A673 (cell line): ENCODE measurements at regions not wholly inside any gene's neighbourhood (a gene's known extent, or its start where the extent isn't known, plus 50 kb on each side); places are given as distances from the start of the nearest gene placed in this dataset.

Experiments used
- BruUV-seq: library from RNA; stranded (reverse); fragments of 400-500 nt; replicated peaks from 2 replicates; lab custom pipeline; 2021; lab: Mats Ljungman, UMichigan
- CTCF ChIA-PET: fragments of 300-600 bp; sonication (Branson Sonifier 250); formaldehyde crosslinking; loops from one replicate; lab custom pipeline; 2022; ENCODE audit warnings: antibody characterized with exemption; lab: Charles Lee
- POLR2A ChIA-PET: fragments of 300-600 bp; sonication (Branson Sonifier 250); formaldehyde crosslinking; loops from one replicate; lab custom pipeline; 2022; ENCODE audit warnings: antibody characterized with exemption; ENCODE audit not compliant: low non-redundant PET; lab: Charles Lee
- DNase-seq: peaks from one replicate; pipeline ENCODE4 v3.0.0-alpha.2; 2015; ENCODE audit warnings: low spot score
- H3K27ac ChIP-seq: fragments of 200-600 bp; sonication (generic); 2 replicates; pipeline ENCODE4 v1.5.1; 2016; ENCODE audit warnings: mixed run types, low read depth, mild to moderate bottlenecking, mixed read lengths, antibody characterized with exemption, low read length; ENCODE audit not compliant: poor library complexity, severe bottlenecking
- H3K27me3 ChIP-seq: fragments of 200-600 bp; sonication (generic); replicated peaks from 2 replicates; pipeline ENCODE4 v1.6.1; 2017; ENCODE audit warnings: mixed run types, low read depth, mild to moderate bottlenecking, mixed read lengths, antibody characterized with exemption, low read length; ENCODE audit not compliant: insufficient read depth, poor library complexity
- H3K36me3 ChIP-seq: fragments of 200-600 bp; sonication (generic); 2 replicates; pipeline ENCODE4 v1.6.1; 2016; ENCODE audit warnings: mixed run types, mild to moderate bottlenecking, mixed read lengths, antibody characterized with exemption, low read length; ENCODE audit not compliant: insufficient read depth, poor library complexity, severe bottlenecking
- H3K4me1 ChIP-seq: fragments of 200-600 bp; sonication (generic); 2 replicates; pipeline ENCODE4 v1.6.1; 2017; ENCODE audit warnings: mixed run types, mild to moderate bottlenecking, mixed read lengths, antibody characterized with exemption, low read length; ENCODE audit not compliant: insufficient read depth, poor library complexity, severe bottlenecking
- H3K4me3 ChIP-seq: fragments of 200-600 bp; sonication (generic); 2 replicates; pipeline ENCODE4 v1.5.1; 2016; ENCODE audit warnings: low read depth, mixed run types, mild to moderate bottlenecking, mixed read lengths, low read length; ENCODE audit not compliant: poor library complexity, severe bottlenecking
- H3K9me3 ChIP-seq: fragments of 200-600 bp; sonication (generic); 2 replicates; pipeline ENCODE4 v1.6.1; 2016; ENCODE audit warnings: mixed run types, low read depth, mild to moderate bottlenecking, mixed read lengths, antibody characterized with exemption, low read length; ENCODE audit not compliant: poor library complexity, severe bottlenecking
- CTCF ChIP-seq: fragments of 300-800, 200-600 bp; sonication (generic); conservative IDR thresholded peaks from 2 replicates; pipeline ENCODE4 v1.5.1; 2017; ENCODE audit warnings: low read depth, mild to moderate bottlenecking, antibody characterized with exemption, low read length, moderate library complexity, mixed read lengths
- EZH2 ChIP-seq: fragments of 200-600 bp; sonication (generic); IDR thresholded peaks from 2 replicates; pipeline ENCODE4 v1.6.1; 2017; ENCODE audit warnings: borderline replicate concordance, low read depth, mild to moderate bottlenecking, mixed read lengths, antibody characterized with exemption, low read length; ENCODE audit not compliant: poor library complexity, severe bottlenecking
- intact Hi-C: fragments of 100-400 bp; cut with micrococcal nuclease; formaldehyde crosslinking; loops from one replicate; pipeline ENCODE4 v1.10.0; 2022; ENCODE audit not compliant: unreplicated experiment

- intact Hi-C loops: loop anchor here (10.0 kb wide), 4 partner anchors 657 to 1667 kb away; no protein-coding TSS in a partner anchor
- no peak for TF ChIP-seq CTCF
- no peak for TF ChIP-seq EZH2
- no peak overlapping the region for H3K4me3 ChIP-seq
- no peaks in the 10 kb centered on the region for H3K27me3 ChIP-seq
- CTCF ChIA-PET: no interaction called here
- H3K4me1 ChIP-seq: peaks cover 3% of the 10 kb centered on the region
- BruUV-seq: no TSS peak
- DNase-seq: no peak
- no peaks in the 10 kb centered on the region for H3K9me3 ChIP-seq
- H3K27ac ChIP-seq: no peak overlapping the region
- no peaks in the 10 kb centered on the region for H3K36me3 ChIP-seq
- POLR2A ChIA-PET: no interaction called here
Measured at GRCh38 chr1:187267827-187268226, 439.1 kb downstream of the PLA2G4A start.

- intact Hi-C loops: no loop called here
- H3K36me3 ChIP-seq: no peaks in the 10 kb centered on the region
- no peak overlapping the region for H3K27ac ChIP-seq
- TF ChIP-seq CTCF: no peak
- no peak for TF ChIP-seq EZH2
- no peak for DNase-seq
- no peaks in the 10 kb centered on the region for H3K9me3 ChIP-seq
- ChIA-PET POLR2A (no interaction called here), CTCF (no interaction called here)
- no peaks in the 10 kb centered on the region for H3K27me3 ChIP-seq
- BruUV-seq: no TSS peak
- peaks cover 3% of the 10 kb centered on the region for H3K4me1 ChIP-seq
- H3K4me3 ChIP-seq: peak overlapping the region; percentile 4
Measured at GRCh38 chr1:187270256-187270655, 441.5 kb downstream of the PLA2G4A start.

GRCh38 chr1:187275346-187275745 lies 446.6 kb downstream of the PLA2G4A start:
- CTCF ChIA-PET: no interaction called here
- no TSS peak for BruUV-seq
- no peak overlapping the region for H3K27ac ChIP-seq
- TF ChIP-seq CTCF (no peak), EZH2 (no peak)
- no peak for DNase-seq
- H3K9me3 ChIP-seq: no peaks in the 10 kb centered on the region
- POLR2A ChIA-PET: no interaction called here
- no peak overlapping the region for H3K4me3 ChIP-seq
- peaks cover 17% of the 10 kb centered on the region for H3K4me1 ChIP-seq
- H3K27me3 ChIP-seq: no peaks in the 10 kb centered on the region
- no peaks in the 10 kb centered on the region for H3K36me3 ChIP-seq
- intact Hi-C loops: no loop called here
